HL-60 (cell line): ENCODE measurements at regions not wholly inside any gene's neighbourhood (a gene's known extent, or its start where the extent isn't known, plus 50 kb on each side); places are given as distances from the start of the nearest gene placed in this dataset.

Experiments
- CTCF ChIP-seq: IDR thresholded peaks from one replicate; pipeline ENCODE4 v1.5.1; 2011; ENCODE audit warnings: low read length, control low read depth, inconsistent platforms; ENCODE audit not compliant: insufficient read depth
- POLR2AphosphoS5 ChIP-seq: IDR thresholded peaks from 2 replicates; pipeline ENCODE4 v1.6.1; 2012; ENCODE audit warnings: low read depth
- REST ChIP-seq: IDR thresholded peaks from 2 replicates; pipeline ENCODE4 v1.6.1; 2012; ENCODE audit warnings: low read depth; ENCODE audit not compliant: insufficient replicate concordance

GRCh38 chrX:97672608-97673007 is 788.9 kb downstream of the RPA4 start:
- TF ChIP-seq CTCF: no peak
- no peak for TF ChIP-seq REST
- no peak for TF ChIP-seq POLR2AphosphoS5
